22Rv1 (cell line): ENCODE measurements at regions not wholly inside any gene's neighbourhood (a gene's known extent, or its start where the extent isn't known, plus 50 kb on each side); places are given as distances from the start of the nearest gene placed in this dataset.

ENCODE experiments used
- ZFX ChIP-seq: fragments of 450-650 bp; IDR thresholded peaks from 2 replicates; pipeline ENCODE4 v1.6.1; 2017; ENCODE audit warnings: antibody characterized with exemption, borderline replicate concordance
- TF ChIP-seq, protein P1 (sequence below): fragments of 450-650 bp; IDR thresholded peaks from 2 replicates; pipeline ENCODE4 v1.5.1; 2017; ENCODE audit warnings: mild to moderate bottlenecking

DNA sequence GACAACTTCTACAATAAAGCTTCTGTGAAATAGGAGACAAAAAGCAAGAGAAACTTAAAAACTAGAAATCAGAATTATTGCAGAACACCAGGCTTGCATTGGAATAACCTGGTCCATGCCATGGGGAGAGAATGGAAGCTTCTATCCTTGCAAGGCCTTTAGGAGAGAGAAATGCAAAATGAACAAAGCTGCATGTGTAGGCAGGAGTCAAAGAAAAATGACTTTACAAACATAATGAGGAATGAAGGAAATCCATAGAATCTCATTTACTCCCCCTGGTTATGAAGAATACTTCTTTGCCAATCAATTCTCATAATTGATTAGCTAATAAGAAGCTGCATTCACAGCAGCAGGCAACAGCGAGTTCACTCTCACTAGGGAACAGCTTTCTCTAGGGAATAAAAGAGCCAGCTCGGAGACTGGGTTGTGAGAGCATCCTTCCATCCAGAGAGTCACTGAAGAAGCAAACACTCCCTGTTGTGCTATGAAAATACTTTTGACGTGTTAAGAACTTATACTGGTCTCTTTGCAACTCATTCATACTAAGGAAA is 235.9 kb upstream of the LRATD1 start:
- TF ChIP-seq, protein P1, sequence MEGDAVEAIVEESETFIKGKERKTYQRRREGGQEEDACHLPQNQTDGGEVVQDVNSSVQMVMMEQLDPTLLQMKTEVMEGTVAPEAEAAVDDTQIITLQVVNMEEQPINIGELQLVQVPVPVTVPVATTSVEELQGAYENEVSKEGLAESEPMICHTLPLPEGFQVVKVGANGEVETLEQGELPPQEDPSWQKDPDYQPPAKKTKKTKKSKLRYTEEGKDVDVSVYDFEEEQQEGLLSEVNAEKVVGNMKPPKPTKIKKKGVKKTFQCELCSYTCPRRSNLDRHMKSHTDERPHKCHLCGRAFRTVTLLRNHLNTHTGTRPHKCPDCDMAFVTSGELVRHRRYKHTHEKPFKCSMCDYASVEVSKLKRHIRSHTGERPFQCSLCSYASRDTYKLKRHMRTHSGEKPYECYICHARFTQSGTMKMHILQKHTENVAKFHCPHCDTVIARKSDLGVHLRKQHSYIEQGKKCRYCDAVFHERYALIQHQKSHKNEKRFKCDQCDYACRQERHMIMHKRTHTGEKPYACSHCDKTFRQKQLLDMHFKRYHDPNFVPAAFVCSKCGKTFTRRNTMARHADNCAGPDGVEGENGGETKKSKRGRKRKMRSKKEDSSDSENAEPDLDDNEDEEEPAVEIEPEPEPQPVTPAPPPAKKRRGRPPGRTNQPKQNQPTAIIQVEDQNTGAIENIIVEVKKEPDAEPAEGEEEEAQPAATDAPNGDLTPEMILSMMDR, result no peak
- TF ChIP-seq ZFX, result no peak
